ENCODE measurements at regions not wholly inside any gene's neighbourhood (a gene's known extent, or its start where the extent isn't known, plus 50 kb on each side); places are given as distances from the start of the nearest gene placed in this dataset.

DNA sequence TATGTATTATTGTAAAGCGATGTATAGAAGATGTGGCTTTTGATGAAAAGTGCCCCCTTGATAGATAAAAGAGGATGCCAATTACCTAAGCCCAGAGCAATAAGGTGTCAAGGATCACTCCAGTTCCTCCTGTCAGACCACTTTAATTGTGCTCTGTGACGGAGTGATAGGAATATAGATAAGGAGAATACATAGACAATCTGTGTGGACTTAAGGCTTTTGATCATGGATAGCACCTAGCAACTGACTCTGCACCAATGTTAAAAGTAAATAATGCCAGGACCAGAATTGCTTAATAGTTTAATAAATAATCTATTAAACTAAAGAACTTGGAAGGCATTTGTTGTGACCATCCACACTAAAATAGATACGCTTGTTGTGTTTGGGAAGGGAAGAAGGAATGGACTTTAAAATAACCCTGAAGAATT is 390.7 kb upstream of the ARGLU1 start:
- TF ChIP-seq RAD21 (conservative IDR thresholded peaks at IDR 0.05) (no peak), REST (IDR thresholded peaks at IDR 0.05; ENCODE audit: borderline replicate concordance) (no peak), POLR2AphosphoS5 (IDR thresholded peaks at IDR 0.05) (no peak), MXI1 (conservative IDR thresholded peaks at IDR 0.05; ENCODE audit: poor library complexity, severe bottlenecking) (no peak), TAF1 (IDR thresholded peaks at IDR 0.05; ENCODE audit: low read depth) (no peak), SMC3 (conservative IDR thresholded peaks at IDR 0.05; ENCODE audit: poor library complexity) (no peak), EZH2 (IDR thresholded peaks at IDR 0.05; ENCODE audit: borderline replicate concordance, insufficient read depth, low read length, poor library complexity, severe bottlenecking) (no peak), EP300 (conservative IDR thresholded peaks at IDR 0.05; ENCODE audit: poor library complexity, severe bottlenecking) (no peak)
- TF ChIP-seq, protein P1, sequence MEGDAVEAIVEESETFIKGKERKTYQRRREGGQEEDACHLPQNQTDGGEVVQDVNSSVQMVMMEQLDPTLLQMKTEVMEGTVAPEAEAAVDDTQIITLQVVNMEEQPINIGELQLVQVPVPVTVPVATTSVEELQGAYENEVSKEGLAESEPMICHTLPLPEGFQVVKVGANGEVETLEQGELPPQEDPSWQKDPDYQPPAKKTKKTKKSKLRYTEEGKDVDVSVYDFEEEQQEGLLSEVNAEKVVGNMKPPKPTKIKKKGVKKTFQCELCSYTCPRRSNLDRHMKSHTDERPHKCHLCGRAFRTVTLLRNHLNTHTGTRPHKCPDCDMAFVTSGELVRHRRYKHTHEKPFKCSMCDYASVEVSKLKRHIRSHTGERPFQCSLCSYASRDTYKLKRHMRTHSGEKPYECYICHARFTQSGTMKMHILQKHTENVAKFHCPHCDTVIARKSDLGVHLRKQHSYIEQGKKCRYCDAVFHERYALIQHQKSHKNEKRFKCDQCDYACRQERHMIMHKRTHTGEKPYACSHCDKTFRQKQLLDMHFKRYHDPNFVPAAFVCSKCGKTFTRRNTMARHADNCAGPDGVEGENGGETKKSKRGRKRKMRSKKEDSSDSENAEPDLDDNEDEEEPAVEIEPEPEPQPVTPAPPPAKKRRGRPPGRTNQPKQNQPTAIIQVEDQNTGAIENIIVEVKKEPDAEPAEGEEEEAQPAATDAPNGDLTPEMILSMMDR (IDR thresholded peaks at IDR 0.05; ENCODE audit: poor library complexity, severe bottlenecking): no peak
- Histone ChIP-seq H2AFZ (ENCODE audit: low read depth, low read length) (no peak overlapping the region), H4K20me1 (ENCODE audit: insufficient read depth) (no peaks in the 10 kb centered on the region), H3K27me3 (ENCODE audit: insufficient read depth, low read depth, low read length) (no peaks in the 10 kb centered on the region), H3K4me2 (ENCODE audit: low read length) (no peak overlapping the region), H3K79me2 (replicated peaks; ENCODE audit: insufficient read depth, low read length) (no peaks in the 10 kb centered on the region), H3K9me2 (ENCODE audit: insufficient read depth, low read length) (no peaks in the 10 kb centered on the region), H3K9ac (ENCODE audit: low read length) (no peak overlapping the region), H3K4me3 (ENCODE audit: low read length) (no peak overlapping the region), H3F3A (ENCODE audit: insufficient read depth, low read length, poor library complexity, severe bottlenecking) (no peaks in the 10 kb centered on the region), H3K36me3 (ENCODE audit: insufficient read depth, low read length) (no peaks in the 10 kb centered on the region), H3K9me3 (ENCODE audit: low read length) (no peaks in the 10 kb centered on the region), H3K27ac (ENCODE audit: low read length) (no peak overlapping the region)

DNA sequence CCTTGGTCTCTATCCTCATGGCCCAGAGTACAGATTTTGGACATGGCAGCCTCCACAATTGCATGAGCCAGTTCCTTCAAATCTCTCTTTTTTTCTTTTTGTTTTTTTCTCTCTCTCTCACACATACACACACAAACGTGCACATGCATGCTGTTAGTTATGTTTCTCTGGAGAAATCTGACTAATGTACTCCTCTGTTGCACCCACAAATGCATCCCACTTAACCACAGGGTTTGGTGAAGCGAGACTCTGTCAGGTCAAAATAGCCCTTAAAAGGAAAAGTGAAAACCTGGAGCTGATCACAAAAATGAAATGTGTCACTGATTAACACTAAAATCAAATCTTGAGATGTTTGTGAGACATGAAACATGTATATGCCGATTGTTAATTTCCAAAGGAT is 374.6 kb upstream of the ARGLU1 start:
- Histone ChIP-seq H3K27ac (ENCODE audit: low read length) (no peak overlapping the region), H2AFZ (ENCODE audit: low read depth, low read length) (no peak overlapping the region), H3K9me3 (ENCODE audit: low read length) (no peaks in the 10 kb centered on the region), H3K9ac (ENCODE audit: low read length) (no peak overlapping the region), H3K79me2 (replicated peaks; ENCODE audit: insufficient read depth, low read length) (no peaks in the 10 kb centered on the region), H3K36me3 (ENCODE audit: insufficient read depth, low read length) (no peaks in the 10 kb centered on the region), H3K9me2 (ENCODE audit: insufficient read depth, low read length) (no peaks in the 10 kb centered on the region), H3K27me3 (ENCODE audit: insufficient read depth, low read depth, low read length) (no peaks in the 10 kb centered on the region), H4K20me1 (ENCODE audit: insufficient read depth) (no peaks in the 10 kb centered on the region), H3K4me2 (ENCODE audit: low read length) (no peak overlapping the region), H3F3A (ENCODE audit: insufficient read depth, low read length, poor library complexity, severe bottlenecking) (no peaks in the 10 kb centered on the region), H3K4me3 (ENCODE audit: low read length) (no peak overlapping the region)
- TF ChIP-seq MXI1 (conservative IDR thresholded peaks at IDR 0.05; ENCODE audit: poor library complexity, severe bottlenecking): no peak
- no peak for TF ChIP-seq TAF1 (IDR thresholded peaks at IDR 0.05; ENCODE audit: low read depth)
- TF ChIP-seq REST (IDR thresholded peaks at IDR 0.05; ENCODE audit: borderline replicate concordance): no peak
- no peak for TF ChIP-seq POLR2AphosphoS5 (IDR thresholded peaks at IDR 0.05)
- TF ChIP-seq EP300 (conservative IDR thresholded peaks at IDR 0.05; ENCODE audit: poor library complexity, severe bottlenecking): no peak
- no peak for TF ChIP-seq SMC3 (conservative IDR thresholded peaks at IDR 0.05; ENCODE audit: poor library complexity)
- no peak for TF ChIP-seq RAD21 (conservative IDR thresholded peaks at IDR 0.05)
- TF ChIP-seq, protein P1 (IDR thresholded peaks at IDR 0.05; ENCODE audit: poor library complexity, severe bottlenecking): no peak
- no peak for TF ChIP-seq EZH2 (IDR thresholded peaks at IDR 0.05; ENCODE audit: borderline replicate concordance, insufficient read depth, low read length, poor library complexity, severe bottlenecking)

All from neural cell (in vitro differentiated cells).